B cell (primary cell): ENCODE measurements at regions not wholly inside any gene's neighbourhood (a gene's known extent, or its start where the extent isn't known, plus 50 kb on each side); places are given as distances from the start of the nearest gene placed in this dataset.

Source experiments
- ATAC-seq: fragments of 200-7000 bp; cut with Tn5 transposase; one replicate; pipeline ENCODE4 v1.10.0; 2021; ENCODE audit warnings: low read depth, mild to moderate bottlenecking, moderate number of reproducible peaks, moderate library complexity
- CTCF ChIA-PET: fragments of 350-600 bp; sonication (Branson Sonifier 250); formaldehyde crosslinking; loops from one replicate; lab custom pipeline; 2021; ENCODE audit warnings: antibody characterized with exemption, inconsistent platforms; lab: Charles Lee
- POLR2A ChIA-PET: fragments of 350-600 bp; sonication (Branson Sonifier 250); formaldehyde crosslinking; loops from one replicate; lab custom pipeline; 2021; ENCODE audit warnings: antibody characterized with exemption; lab: Charles Lee
- DNase-seq: peaks from one replicate; pipeline ENCODE4 v3.0.0; 2013
- H2AFZ ChIP-seq: 2 replicates; pipeline ENCODE4 v1.6.1; 2012; ENCODE audit warnings: mild to moderate bottlenecking, low read depth, low read length; ENCODE audit not compliant: insufficient read depth, poor library complexity, severe bottlenecking
- H3K27ac ChIP-seq, 2 donors: 1 replicate in 1 of 2; 2 replicates in 1 of 2; pipeline ENCODE4 v1.5.1; 2012 to 2013; ENCODE audit warnings: low read length in 2 of 2, mild to moderate bottlenecking in 2 of 2, moderate library complexity in 1 of 2
- H3K27me3 ChIP-seq, 4 experiments: fragments of 200-600 bp in 1 of 4; sonication (generic) in 1 of 4; replicated peaks in 1 of 4; 1 replicate in 2 of 4; 2 replicates in 2 of 4; pipeline versions ENCODE4 v1.6.1 to v1.7.0; 2013 to 2016; ENCODE audit warnings: low read length in 3 of 4, mild to moderate bottlenecking in 2 of 4, mixed read lengths in 1 of 4, moderate library complexity in 1 of 4; ENCODE audit not compliant: insufficient read depth in 4 of 4, control insufficient read depth in 3 of 4; ENCODE audit errors: control extremely low read depth in 1 of 4
- H3K36me3 ChIP-seq, 2 experiments: replicated peaks in 1 of 2; 1 replicate in 1 of 2; 2 replicates in 1 of 2; pipeline versions ENCODE4 v1.6.1 to v1.7.1; 2013; ENCODE audit warnings: low read length in 1 of 2; ENCODE audit not compliant: insufficient read depth in 2 of 2, control insufficient read depth in 1 of 2; ENCODE audit errors: control extremely low read depth in 1 of 2, extremely low read depth in 1 of 2
- H3K4me1 ChIP-seq, 2 donors: fragments of 200-600 bp in 1 of 2; sonication (generic) in 1 of 2; 1 replicate in 1 of 2; 2 replicates in 1 of 2; pipeline versions ENCODE4 v1.5.1 to v1.6.1; 2013 to 2017; ENCODE audit warnings: low read length in 2 of 2; ENCODE audit not compliant: control insufficient read depth in 2 of 2, insufficient read depth in 2 of 2
- H3K4me2 ChIP-seq: replicated peaks from 2 replicates; pipeline ENCODE3; 2012; ENCODE audit warnings: mild to moderate bottlenecking, low read depth, low read length; ENCODE audit not compliant: poor library complexity, severe bottlenecking
- H3K4me3 ChIP-seq, 5 experiments: fragments of 200-600 bp in 1 of 5; sonication (generic) in 1 of 5; 1 replicate in 3 of 5; 2 replicates in 2 of 5; pipeline versions ENCODE4 v1.5.1 to v1.7.0; 2011 to 2016; ENCODE audit warnings: low read length in 4 of 5, mild to moderate bottlenecking in 4 of 5, low read depth in 2 of 5, control low read depth in 1 of 5, moderate library complexity in 1 of 5; ENCODE audit not compliant: insufficient read depth in 1 of 5; ENCODE audit errors: control extremely low read depth in 1 of 5, extremely low read depth in 1 of 5
- H3K79me2 ChIP-seq: fragments of 200-600 bp; sonication (generic); one replicate; pipeline ENCODE4 v1.6.0; 2016; ENCODE audit warnings: low read length; ENCODE audit not compliant: control insufficient read depth, insufficient read depth
- H3K9ac ChIP-seq: fragments of 200-600 bp; sonication (generic); 2 replicates; pipeline ENCODE4 v1.6.1; 2017; ENCODE audit warnings: mild to moderate bottlenecking, low read length, moderate library complexity
- H3K9me3 ChIP-seq, 3 donors: one replicate each; pipeline versions ENCODE4 v1.6.1 to v1.7.1; 2013; ENCODE audit warnings: low read length in 2 of 3; ENCODE audit not compliant: control insufficient read depth in 2 of 3, insufficient read depth in 1 of 3; ENCODE audit errors: control extremely low read depth in 1 of 3
- H4K20me1 ChIP-seq: 2 replicates; pipeline ENCODE4 v1.6.0; 2012; ENCODE audit warnings: mild to moderate bottlenecking, low read length; ENCODE audit not compliant: insufficient read depth, control insufficient read depth, poor library complexity, severe bottlenecking
- H3K27ac Mint-ChIP-seq: one replicate; pipeline ENCODE4 v1.8.0; 2021; ENCODE audit warnings: mixed read lengths
- H3K27me3 Mint-ChIP-seq: one replicate; pipeline ENCODE4 v1.8.0; 2021; ENCODE audit warnings: mixed read lengths
- H3K4me1 Mint-ChIP-seq: one replicate; pipeline ENCODE4 v1.8.0; 2021; ENCODE audit warnings: mixed read lengths
- H3K4me3 Mint-ChIP-seq: one replicate; pipeline ENCODE4 v1.8.0; 2021; ENCODE audit warnings: mixed read lengths
- H3K9me3 Mint-ChIP-seq: one replicate; pipeline ENCODE4 v1.8.0; 2022; ENCODE audit warnings: mixed read lengths; ENCODE audit not compliant: insufficient read depth
- EZH2 ChIP-seq: IDR thresholded peaks from 2 replicates; pipeline ENCODE4 v1.6.1; 2012; ENCODE audit warnings: borderline replicate concordance, low read depth, mild to moderate bottlenecking, moderate library complexity, low read length; ENCODE audit not compliant: insufficient read depth, poor library complexity, severe bottlenecking
- WGBS: methylation state at CpG from one replicate; pipeline ENCODE4 v1.1.5; 2013; ENCODE audit warnings: missing lambda C conversion rate; ENCODE audit not compliant: insufficient coverage; 5-methylcytosine and 5-hydroxymethylcytosine counted together
- intact Hi-C: fragments of 100-400 bp; cut with micrococcal nuclease; formaldehyde crosslinking; loops from one replicate; pipeline ENCODE4 v1.10.0; 2022
- TF ChIP-seq, protein P1 (sequence below): fragments of 200-600 bp; IDR thresholded peaks from one replicate; pipeline ENCODE4 v1.8.0; 2022; ENCODE audit warnings: antibody characterized with exemption, mild to moderate bottlenecking

- H3K4me3 Mint-ChIP-seq, result no peak overlapping the region
- no peak overlapping the region for H2AFZ ChIP-seq
- intact Hi-C loops, result no loop called here
- H3K27ac Mint-ChIP-seq, result no peak overlapping the region
- no peaks in the 10 kb centered on the region for H3K79me2 ChIP-seq
- no peak overlapping the region for H3K27ac ChIP-seq
- TF ChIP-seq, protein P1, sequence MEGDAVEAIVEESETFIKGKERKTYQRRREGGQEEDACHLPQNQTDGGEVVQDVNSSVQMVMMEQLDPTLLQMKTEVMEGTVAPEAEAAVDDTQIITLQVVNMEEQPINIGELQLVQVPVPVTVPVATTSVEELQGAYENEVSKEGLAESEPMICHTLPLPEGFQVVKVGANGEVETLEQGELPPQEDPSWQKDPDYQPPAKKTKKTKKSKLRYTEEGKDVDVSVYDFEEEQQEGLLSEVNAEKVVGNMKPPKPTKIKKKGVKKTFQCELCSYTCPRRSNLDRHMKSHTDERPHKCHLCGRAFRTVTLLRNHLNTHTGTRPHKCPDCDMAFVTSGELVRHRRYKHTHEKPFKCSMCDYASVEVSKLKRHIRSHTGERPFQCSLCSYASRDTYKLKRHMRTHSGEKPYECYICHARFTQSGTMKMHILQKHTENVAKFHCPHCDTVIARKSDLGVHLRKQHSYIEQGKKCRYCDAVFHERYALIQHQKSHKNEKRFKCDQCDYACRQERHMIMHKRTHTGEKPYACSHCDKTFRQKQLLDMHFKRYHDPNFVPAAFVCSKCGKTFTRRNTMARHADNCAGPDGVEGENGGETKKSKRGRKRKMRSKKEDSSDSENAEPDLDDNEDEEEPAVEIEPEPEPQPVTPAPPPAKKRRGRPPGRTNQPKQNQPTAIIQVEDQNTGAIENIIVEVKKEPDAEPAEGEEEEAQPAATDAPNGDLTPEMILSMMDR, result no peak
- no peak for TF ChIP-seq EZH2
- no peak overlapping the region for H3K4me2 ChIP-seq
- no peaks in the 10 kb centered on the region for H3K9me3 Mint-ChIP-seq
- H3K36me3 ChIP-seq, result no peaks in the 10 kb centered on the region
- H3K9ac ChIP-seq, result no peak overlapping the region
- no peaks in the 10 kb centered on the region for H3K9me3 ChIP-seq
- H3K27me3 ChIP-seq, result no peaks in the 10 kb centered on the region
- H4K20me1 ChIP-seq, result no peaks in the 10 kb centered on the region
- peaks cover 17% of the 10 kb centered on the region for H3K27me3 Mint-ChIP-seq
- H3K4me3 ChIP-seq, result no peak overlapping the region
- no CpG with 5 or more reads among the region's 2 CpGs for WGBS
- no peak for ATAC-seq
- ChIA-PET CTCF (no interaction called here), POLR2A (no interaction called here)
- DNase-seq, result no peak
- no peaks in the 10 kb centered on the region for H3K4me1 ChIP-seq
- no peaks in the 10 kb centered on the region for H3K4me1 Mint-ChIP-seq
These were observed 68.0 kb downstream of the IL21 start for GRCh38 chr4:122552898-122553297.

- no peak for DNase-seq
- Histone ChIP-seq H3K9ac (no peak overlapping the region), H3K27me3 (no peaks in the 10 kb centered on the region), H3K79me2 (no peaks in the 10 kb centered on the region), H3K27ac (no peak overlapping the region), H3K36me3 (no peaks in the 10 kb centered on the region), H3K4me3 (no peak overlapping the region), H4K20me1 (no peaks in the 10 kb centered on the region), H3K4me1 (no peaks in the 10 kb centered on the region), H3K9me3 (no peaks in the 10 kb centered on the region), H2AFZ (no peak overlapping the region), H3K4me2 (no peak overlapping the region)
- ATAC-seq, result no peak
- peaks cover 9% of the 10 kb centered on the region for H3K27me3 Mint-ChIP-seq
- 100% methylated on average over 3 of the region's 5 CpGs for WGBS
- no peak overlapping the region for H3K27ac Mint-ChIP-seq
- ChIA-PET CTCF (no interaction called here), POLR2A (no interaction called here)
- H3K4me3 Mint-ChIP-seq, result no peak overlapping the region
- intact Hi-C loops, result no loop called here
- TF ChIP-seq, protein P1, result no peak
- no peak for TF ChIP-seq EZH2
- H3K4me1 Mint-ChIP-seq, result no peaks in the 10 kb centered on the region
- H3K9me3 Mint-ChIP-seq, result no peaks in the 10 kb centered on the region
These were observed 71.8 kb downstream of the IL21 start for GRCh38 chr4:122548886-122549630.
